ENCODE measurements at regions not wholly inside any gene's neighbourhood (a gene's known extent, or its start where the extent isn't known, plus 50 kb on each side); places are given as distances from the start of the nearest gene placed in this dataset.
A peak's percentile ranks its signal among the peaks of the same experiment; 100 is the strongest.
"Not testable (repeated sequence)": the region's sequence is repeated elsewhere in the genome, so short reads cannot be mapped to it uniquely, and the experiment has no call there.

GRCh38 chr7:92913849-92914248, 77.5 kb upstream of the CDK6 start:
- no peak for DNase-seq

GRCh38 chr7:92910976-92911375, 74.6 kb upstream of the CDK6 start:
- no peak for DNase-seq

- no peak for DNase-seq
Observed at GRCh38 chr7:92909686-92910475, 73.5 kb upstream of the CDK6 start.

GRCh38 chr7:92904244-92905131, 68.1 kb upstream of the CDK6 start:
- peak; percentile 85 for DNase-seq

- DNase-seq = no peak
Observed at GRCh38 chr7:92898798-92899197, 62.4 kb upstream of the CDK6 start.

DNA sequence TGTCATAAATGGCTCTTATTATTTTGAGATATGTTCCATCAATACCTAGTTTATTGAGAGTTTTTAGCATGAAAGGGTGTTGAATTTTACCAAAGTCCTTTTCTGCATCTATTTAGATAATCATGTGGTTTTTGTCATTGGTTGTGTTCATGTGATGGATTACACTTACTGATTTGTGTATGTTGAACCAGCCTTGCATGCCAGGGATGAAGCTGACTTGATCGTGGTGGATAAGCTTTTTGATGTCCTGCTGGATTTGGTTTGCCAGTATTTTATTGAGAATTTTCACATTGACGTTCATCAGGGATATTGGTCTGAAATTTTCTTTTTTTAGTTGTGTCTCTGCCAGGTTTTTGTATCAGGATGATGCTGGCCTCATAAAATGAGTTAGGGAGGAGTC, 58.5 kb upstream of the CDK6 start:
- DNase-seq = not testable (repeated sequence)

- DNase-seq = no peak
Observed at GRCh38 chr7:92889081-92889480, 52.7 kb upstream of the CDK6 start.

Data from activated CD8-positive, alpha-beta memory T cell treated with anti-CD3 and anti-CD28 coated beads, Interleukin-2, amount 50 U/mL, for 48 hours (primary cell).